IPS-15b (cell line): ENCODE measurements at regions not wholly inside any gene's neighbourhood (a gene's known extent, or its start where the extent isn't known, plus 50 kb on each side); places are given as distances from the start of the nearest gene placed in this dataset.
"Not testable (repeated sequence)": the region's sequence is repeated elsewhere in the genome, so short reads cannot be mapped to it uniquely, and the experiment has no call there.

Experiments used
- H3K27me3 ChIP-seq: one replicate; pipeline ENCODE4 v1.6.1; 2013; ENCODE audit warnings: low read length; ENCODE audit not compliant: control insufficient read depth, insufficient read depth
- H3K36me3 ChIP-seq: one replicate; pipeline ENCODE4 v1.6.1; 2013; ENCODE audit warnings: low read length; ENCODE audit not compliant: control insufficient read depth, insufficient read depth
- H3K4me1 ChIP-seq: one replicate; pipeline ENCODE4 v1.6.1; 2013; ENCODE audit warnings: mild to moderate bottlenecking, low read length; ENCODE audit not compliant: control insufficient read depth, insufficient read depth
- H3K4me3 ChIP-seq: one replicate; pipeline ENCODE4 v1.5.1; 2013; ENCODE audit warnings: low read depth, low read length
- H3K9ac ChIP-seq: one replicate; pipeline ENCODE4 v1.6.1; 2013; ENCODE audit warnings: low read depth, mild to moderate bottlenecking, low read length
- H3K9me3 ChIP-seq: one replicate; pipeline ENCODE4 v1.6.1; 2013; ENCODE audit warnings: mild to moderate bottlenecking, low read length; ENCODE audit not compliant: control insufficient read depth, insufficient read depth

DNA sequence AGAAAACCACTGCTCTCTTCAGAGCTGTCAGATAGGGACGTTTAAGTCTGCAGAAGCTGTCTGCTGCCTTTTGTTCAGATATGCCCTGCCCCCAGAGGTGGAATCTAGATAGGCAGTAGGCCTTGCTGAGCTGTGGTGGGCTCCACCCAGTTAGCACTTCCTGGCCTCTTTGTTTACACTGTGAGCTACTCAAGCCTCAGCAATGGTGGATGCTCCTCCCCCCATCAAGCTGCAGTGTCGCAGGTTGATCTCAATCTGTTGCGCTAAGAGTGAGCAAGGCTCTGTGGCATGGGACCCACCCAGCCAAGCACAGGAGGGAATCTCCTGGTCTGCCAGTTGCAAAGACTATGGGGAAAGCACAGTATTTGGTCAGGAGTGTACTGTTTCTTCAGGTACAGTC, 59.2 kb upstream of the ZNF641 start:
- H3K27me3 ChIP-seq, H3K9me3 ChIP-seq, H3K4me1 ChIP-seq, H3K9ac ChIP-seq, H3K36me3 ChIP-seq, H3K4me3 ChIP-seq: not testable (repeated sequence)

DNA sequence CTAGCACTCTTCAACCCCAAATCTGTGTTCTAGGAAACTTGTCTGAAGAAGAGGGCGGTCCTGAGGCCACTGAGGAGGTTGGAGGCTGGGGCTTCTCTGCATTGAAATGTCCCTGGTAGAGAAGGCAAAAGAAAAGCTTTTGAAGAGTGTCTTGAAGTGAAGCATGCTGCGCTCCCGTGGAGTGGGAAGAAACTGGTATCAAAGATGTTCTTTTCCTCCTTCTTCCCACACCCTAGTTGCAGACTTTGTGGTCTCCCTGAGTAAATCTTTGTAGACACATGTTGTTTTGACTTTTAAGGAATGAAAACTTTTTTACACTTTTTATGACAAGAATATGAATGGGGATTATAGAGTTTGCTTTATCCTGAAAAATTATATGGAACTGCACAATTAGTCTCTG, 59.0 kb upstream of the ANP32D start:
- H3K9ac ChIP-seq = no peak overlapping the region
- no peak overlapping the region for H3K4me3 ChIP-seq
- H3K27me3 ChIP-seq = peaks cover 33% of the 10 kb centered on the region
- H3K36me3 ChIP-seq = no peaks in the 10 kb centered on the region
- no peaks in the 10 kb centered on the region for H3K9me3 ChIP-seq
- H3K4me1 ChIP-seq = no peaks in the 10 kb centered on the region

DNA sequence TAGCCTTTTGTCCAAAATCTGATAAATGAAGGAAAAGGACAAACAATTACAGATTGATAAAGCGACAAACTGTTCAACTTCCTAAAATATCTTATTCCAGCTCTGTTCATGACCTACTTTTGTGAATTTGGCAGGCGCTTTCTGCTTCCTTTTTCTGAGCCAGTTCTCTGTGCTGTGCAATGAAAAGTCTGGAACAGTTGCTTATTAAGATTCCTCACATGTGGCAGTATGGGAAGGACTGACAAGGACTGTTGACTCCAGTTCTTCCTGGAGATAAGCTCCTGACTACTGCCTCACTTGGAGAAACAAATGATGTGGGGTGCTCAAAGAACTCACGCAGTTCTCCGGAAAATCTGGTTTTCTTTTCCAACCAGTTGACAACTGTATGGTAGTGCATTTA, 58.3 kb upstream of the ANP32D start:
- Histone ChIP-seq H3K9me3 (no peaks in the 10 kb centered on the region), H3K4me1 (no peaks in the 10 kb centered on the region), H3K9ac (no peak overlapping the region), H3K36me3 (no peaks in the 10 kb centered on the region), H3K27me3 (peaks cover 38% of the 10 kb centered on the region), H3K4me3 (no peak overlapping the region)

DNA sequence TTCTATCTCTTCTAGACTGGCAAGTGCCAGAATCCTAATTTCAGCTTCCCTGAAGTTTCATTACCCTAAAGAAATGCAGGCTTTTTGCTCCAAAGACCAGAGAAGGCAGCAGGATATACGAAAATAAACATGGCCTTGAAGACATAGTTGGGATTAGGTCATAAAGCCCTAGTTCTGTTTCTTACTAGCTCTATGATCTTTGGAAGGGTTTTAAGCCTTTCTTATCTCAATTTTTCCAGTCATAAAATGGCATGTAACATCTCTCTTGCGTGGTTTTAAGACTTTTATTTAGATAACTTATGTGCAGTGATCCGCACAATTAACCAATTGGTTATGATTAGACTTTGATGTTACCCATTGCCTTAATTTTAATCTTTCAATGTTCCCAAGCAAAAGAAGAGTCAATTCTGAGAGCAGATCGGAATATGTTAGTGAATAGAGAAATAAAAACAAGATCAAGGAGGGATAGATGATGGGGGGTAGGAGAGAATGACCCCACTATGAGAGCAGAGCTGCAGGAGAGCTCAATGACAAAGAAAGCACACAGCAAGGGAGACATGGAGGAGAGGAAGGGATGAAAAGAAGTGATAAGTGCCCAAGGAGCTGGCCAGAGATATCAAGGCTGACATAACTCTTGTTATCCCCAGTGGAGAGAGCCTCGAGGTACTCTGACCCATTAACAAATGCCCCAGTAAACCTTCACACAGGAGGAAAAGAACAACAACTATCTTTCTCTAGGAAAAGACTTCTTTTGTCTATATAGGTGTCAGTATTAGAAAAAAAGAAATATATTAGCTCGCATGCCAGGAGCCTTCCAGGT, 53.0 kb upstream of the ANP32D start:
- H3K4me1 ChIP-seq = no peaks in the 10 kb centered on the region
- no peak overlapping the region for H3K4me3 ChIP-seq
- no peaks in the 10 kb centered on the region for H3K36me3 ChIP-seq
- no peak overlapping the region for H3K9ac ChIP-seq
- no peaks in the 10 kb centered on the region for H3K9me3 ChIP-seq
- peaks cover 61% of the 10 kb centered on the region for H3K27me3 ChIP-seq

DNA sequence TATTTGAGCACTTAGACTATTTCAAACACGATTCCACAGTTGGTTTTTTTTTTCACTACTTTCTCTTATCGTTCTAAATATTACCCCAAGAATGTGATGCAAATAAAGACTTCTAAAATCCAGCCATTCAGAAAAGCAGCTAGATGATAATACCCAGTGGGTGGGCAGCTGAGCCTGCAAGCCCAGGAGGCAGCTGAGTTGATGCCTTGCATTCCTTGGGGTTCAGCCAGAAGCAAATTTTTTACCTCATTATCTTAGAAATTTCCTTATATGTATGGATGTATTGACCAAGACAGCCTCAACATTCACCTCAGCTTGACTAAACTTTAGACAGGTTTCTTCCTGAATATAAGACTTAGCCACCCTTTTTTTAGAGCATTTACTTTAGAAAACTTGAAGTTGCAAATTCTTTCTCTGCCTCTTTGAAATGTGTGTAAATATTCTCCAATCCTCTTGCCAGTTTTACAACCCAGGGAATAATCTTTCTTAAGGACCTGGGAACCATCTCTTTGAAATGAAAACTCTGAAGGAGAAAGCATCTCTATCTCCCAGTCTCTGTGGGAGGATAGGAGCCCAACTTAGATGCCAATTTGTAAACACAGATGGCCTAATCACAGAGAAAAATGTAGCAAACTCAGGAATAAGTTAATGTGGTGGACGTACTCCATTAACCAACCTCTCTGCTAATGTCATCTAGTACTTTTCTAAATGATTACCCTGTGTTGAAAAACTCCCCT, 52.2 kb upstream of the ANP32D start:
- Histone ChIP-seq H3K4me3 (no peak overlapping the region), H3K4me1 (no peaks in the 10 kb centered on the region), H3K27me3 (peaks cover 55% of the 10 kb centered on the region), H3K9ac (no peak overlapping the region), H3K36me3 (no peaks in the 10 kb centered on the region), H3K9me3 (no peaks in the 10 kb centered on the region)

DNA sequence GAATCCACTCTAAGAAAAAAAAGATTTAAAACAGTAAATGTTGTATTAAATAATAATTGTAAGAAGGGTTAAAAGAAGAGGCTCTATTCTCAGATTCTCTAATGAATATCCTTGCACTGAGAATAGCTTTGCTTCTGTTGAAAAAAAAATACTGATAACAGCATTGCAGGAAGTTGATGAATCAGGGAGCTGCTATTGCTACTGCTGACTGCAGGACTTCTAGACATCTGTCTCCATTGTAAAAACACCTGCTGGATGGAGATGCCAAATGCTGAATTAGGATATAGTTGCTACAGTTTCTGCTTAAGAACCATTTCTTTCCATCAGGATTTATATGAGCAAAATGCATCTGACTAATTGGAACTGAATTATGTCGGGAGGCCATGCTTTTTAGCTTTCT, 50.3 kb upstream of the ANP32D start:
- no peak overlapping the region for H3K9ac ChIP-seq
- no peaks in the 10 kb centered on the region for H3K9me3 ChIP-seq
- no peaks in the 10 kb centered on the region for H3K36me3 ChIP-seq
- H3K27me3 ChIP-seq = peaks cover 43% of the 10 kb centered on the region
- no peak overlapping the region for H3K4me3 ChIP-seq
- no peaks in the 10 kb centered on the region for H3K4me1 ChIP-seq
